Endothelial cell of umbilical vein (primary cell): ENCODE measurements at regions not wholly inside any gene's neighbourhood (a gene's known extent, or its start where the extent isn't known, plus 50 kb on each side); places are given as distances from the start of the nearest gene placed in this dataset.

Source experiments
- BruUV-seq: library from RNA; stranded (reverse); fragments of 400-500 nt; replicated peaks from 2 replicates; lab custom pipeline; 2021; lab: Mats Ljungman, UMichigan
- CTCF ChIA-PET: fragments of 300-600, 350-600 bp; sonication (Branson Sonifier 250); formaldehyde crosslinking; loops from one replicate; lab custom pipeline; 2021; ENCODE audit warnings: antibody characterized with exemption, inconsistent platforms; lab: Charles Lee
- POLR2A ChIA-PET: fragments of 300-600, 350-600 bp; sonication (Branson Sonifier 250); formaldehyde crosslinking; loops from one replicate; lab custom pipeline; 2021; ENCODE audit warnings: antibody characterized with exemption, inconsistent platforms; lab: Charles Lee
- DNase-seq: peaks from one replicate; pipeline ENCODE4 v3.0.0-alpha.2; 2011; ENCODE audit warnings: low read depth, low spot score
- FAIRE-seq: peaks from 2 replicates; lab custom pipeline; 2011; peaks lifted over from hg19 to GRCh38; lab: Jason Lieb, UNC
- H2AFZ ChIP-seq: 2 replicates; pipeline ENCODE4 v1.6.0; 2012; ENCODE audit warnings: low read depth, low read length, control low read depth, inconsistent platforms
- H3K27ac ChIP-seq: 2 replicates; pipeline ENCODE4 v1.5.1; 2011; ENCODE audit warnings: low read depth, mild to moderate bottlenecking, control low read depth, low read length, moderate library complexity; ENCODE audit not compliant: insufficient read depth
- H3K27me3 ChIP-seq, 2 experiments: 2 replicates each; pipeline versions ENCODE4 v1.6.0 to v1.6.1; 2011; ENCODE audit warnings: low read length in 2 of 2, mixed read lengths in 1 of 2; ENCODE audit not compliant: control insufficient read depth in 2 of 2, insufficient read depth in 2 of 2
- H3K36me3 ChIP-seq, 2 experiments: 2 replicates in 1 of 2; 3 replicates in 1 of 2; pipeline ENCODE4 v1.5.1; 2011; ENCODE audit warnings: low read length in 2 of 2, mild to moderate bottlenecking in 1 of 2, moderate library complexity in 1 of 2; ENCODE audit not compliant: control insufficient read depth in 2 of 2, insufficient read depth in 2 of 2; ENCODE audit errors: extremely low read depth in 1 of 2
- H3K4me1 ChIP-seq: 3 replicates; pipeline ENCODE4 v1.5.1; 2011; ENCODE audit warnings: mild to moderate bottlenecking, low read length; ENCODE audit not compliant: control insufficient read depth, insufficient read depth; ENCODE audit errors: extremely low read depth
- H3K4me2 ChIP-seq: 2 replicates; pipeline ENCODE4 v1.6.1; 2011; ENCODE audit warnings: low read length, control low read depth, mixed read lengths; ENCODE audit not compliant: insufficient read depth
- H3K4me3 ChIP-seq, 3 experiments: fragments of 200-600 bp in 1 of 3; sonication (generic), shearing (Covaris generic) in 1 of 3; replicated peaks in 1 of 3; 2 replicates each; pipeline ENCODE4 v1.5.1; 2011 to 2016; ENCODE audit warnings: control low read depth in 3 of 3, low read length in 3 of 3, mild to moderate bottlenecking in 2 of 3, inconsistent platforms in 1 of 3, low read depth in 1 of 3, moderate library complexity in 1 of 3; ENCODE audit not compliant: insufficient read depth in 1 of 3
- H3K79me2 ChIP-seq: 2 replicates; pipeline ENCODE4 v1.6.0; 2012; ENCODE audit warnings: low read length, inconsistent platforms; ENCODE audit not compliant: control insufficient read depth, insufficient read depth
- H3K9ac ChIP-seq: replicated peaks from 2 replicates; pipeline ENCODE3; 2011; ENCODE audit warnings: low read length, control low read depth; ENCODE audit not compliant: insufficient read depth; ENCODE audit errors: extremely low read depth
- H3K9me1 ChIP-seq: replicated peaks from 3 replicates; pipeline ENCODE4 v1.6.0; 2011; ENCODE audit warnings: mild to moderate bottlenecking, low read length; ENCODE audit not compliant: control insufficient read depth, insufficient read depth; ENCODE audit errors: extremely low read depth
- H3K9me3 ChIP-seq: replicated peaks from 2 replicates; pipeline ENCODE4 v1.5.1; 2012; ENCODE audit warnings: low read length, inconsistent platforms; ENCODE audit not compliant: control insufficient read depth, insufficient read depth
- H4K20me1 ChIP-seq: replicated peaks from 2 replicates; pipeline ENCODE3; 2011; ENCODE audit warnings: mild to moderate bottlenecking, low read length; ENCODE audit not compliant: control insufficient read depth, insufficient read depth; ENCODE audit errors: extremely low read depth
- CTCF ChIP-seq, 2 donors: IDR thresholded peaks; 1 replicate in 1 of 2; 2 replicates in 1 of 2; pipeline ENCODE4 v1.5.1; 2011; ENCODE audit warnings: low read length in 2 of 2, mild to moderate bottlenecking in 2 of 2, moderate library complexity in 2 of 2, control low read depth in 1 of 2, inconsistent platforms in 1 of 2, low read depth in 1 of 2; ENCODE audit not compliant: insufficient read depth in 1 of 2; ENCODE audit errors: extremely low read depth in 1 of 2
- EZH2 ChIP-seq: IDR thresholded peaks from 2 replicates; pipeline ENCODE4 v1.6.1; 2012; ENCODE audit warnings: borderline replicate concordance, low read depth, mild to moderate bottlenecking, moderate library complexity, low read length, inconsistent platforms; ENCODE audit not compliant: severe bottlenecking
- FOS ChIP-seq: IDR thresholded peaks from 2 replicates; pipeline ENCODE4 v1.6.1; 2011; ENCODE audit warnings: mild to moderate bottlenecking, low read length, moderate library complexity, borderline replicate concordance; ENCODE audit not compliant: insufficient read depth
- GATA2 ChIP-seq: IDR thresholded peaks from 2 replicates; pipeline ENCODE4 v1.7.0; 2011; ENCODE audit warnings: low read depth, mild to moderate bottlenecking, moderate library complexity, mixed read lengths, low read length; ENCODE audit not compliant: insufficient read length, insufficient read depth
- JUN ChIP-seq: IDR thresholded peaks from 2 replicates; pipeline ENCODE4 v1.6.1; 2011; ENCODE audit warnings: borderline replicate concordance, low read depth; ENCODE audit not compliant: insufficient read length, insufficient read depth
- MAX ChIP-seq: IDR thresholded peaks from 2 replicates; pipeline ENCODE4 v1.6.1; 2011; ENCODE audit not compliant: insufficient read depth, insufficient read length
- MYC ChIP-seq: IDR thresholded peaks from one replicate; pipeline ENCODE4 v1.6.1; 2011; ENCODE audit warnings: mild to moderate bottlenecking, low read depth, low read length
- POLR2A ChIP-seq: IDR thresholded peaks from 2 replicates; pipeline ENCODE4 v1.6.1; 2012; ENCODE audit warnings: low read depth, mild to moderate bottlenecking, control low read depth, low read length
- POLR2AphosphoS5 ChIP-seq: IDR thresholded peaks from 2 replicates; pipeline ENCODE4 v1.6.1; 2012; ENCODE audit warnings: low read depth, mild to moderate bottlenecking, control low read depth, low read length, moderate library complexity; ENCODE audit not compliant: insufficient read depth
- dilution Hi-C: fragments of 300-500 bp; cut with MboI; formaldehyde crosslinking; loops from one replicate; pipeline ENCODE4 v1.15.0; 2019; ENCODE audit warnings: low sequenced_read_pairs; ENCODE audit not compliant: extremely low pct_ligation_motif_present
- intact Hi-C: fragments of 100-400 bp; cut with micrococcal nuclease; formaldehyde crosslinking; loops from one replicate; pipeline ENCODE4 v1.10.0; 2022

GRCh38 chr10:78588194-78588811 lies 480.5 kb upstream of the ZMIZ1 start:
- Histone ChIP-seq H4K20me1 (no peaks in the 10 kb centered on the region), H3K79me2 (no peaks in the 10 kb centered on the region), H3K4me2 (no peak overlapping the region), H2AFZ (no peak overlapping the region), H3K9ac (no peak overlapping the region), H3K9me1 (no peaks in the 10 kb centered on the region), H3K4me3 (no peak overlapping the region), H3K4me1 (no peaks in the 10 kb centered on the region), H3K27me3 (peaks cover 2 to 8% of the 10 kb centered on the region in 2 experiments), H3K9me3 (no peaks in the 10 kb centered on the region), H3K36me3 (no peaks in the 10 kb centered on the region), H3K27ac (no peak overlapping the region)
- dilution Hi-C loops: no loop called here
- DNase-seq: no peak
- no peak for FAIRE-seq
- no peak for TF ChIP-seq POLR2A
- TF ChIP-seq MYC: no peak
- no peak for TF ChIP-seq FOS
- no peak for TF ChIP-seq JUN
- TF ChIP-seq CTCF (IDR thresholded peaks at IDR 0.05; ENCODE audit: extremely low read depth in 1 of 2, insufficient read depth in 1 of 2, low read depth in 1 of 2, low read length in 2 of 2): no peak
- no peak for TF ChIP-seq GATA2
- no peak for TF ChIP-seq EZH2
- TF ChIP-seq MAX: no peak
- no peak for TF ChIP-seq POLR2AphosphoS5
- intact Hi-C loops: no loop called here
- BruUV-seq: no TSS peak
- ChIA-PET POLR2A (no interaction called here), CTCF (interaction anchor here (1.2 kb wide), 1 partner anchor 69 kb away, joined by 4 read pairs; no protein-coding TSS in a partner anchor)
